GM21737 (cell line): ENCODE measurements at regions not wholly inside any gene's neighbourhood (a gene's known extent, or its start where the extent isn't known, plus 50 kb on each side); places are given as distances from the start of the nearest gene placed in this dataset.

Experiments
- ATAC-seq: cut with Tn5 transposase; IDR thresholded peaks from one replicate; pipeline ENCODE4 v1.9.1; 2021; ENCODE audit warnings: mild to moderate bottlenecking, moderate library complexity; ENCODE audit not compliant: unreplicated experiment

DNA sequence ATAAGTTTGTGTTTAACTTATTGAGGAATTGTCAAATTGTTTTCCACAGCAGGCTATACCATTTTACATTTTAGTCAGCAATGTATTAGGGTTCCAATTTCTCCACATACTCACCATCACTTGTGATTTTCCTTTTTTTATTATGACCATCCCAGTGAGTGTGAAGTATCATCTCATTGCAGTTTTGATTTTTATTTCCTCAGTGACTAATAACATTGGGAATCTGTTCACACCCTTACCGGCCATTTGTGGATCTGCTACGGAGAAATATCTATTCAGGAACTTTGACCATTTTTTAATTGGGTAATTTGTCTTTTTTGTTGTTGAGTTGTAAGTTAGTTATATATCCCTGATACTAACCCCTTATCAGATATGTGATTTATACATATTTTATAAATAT lies 54.8 kb upstream of the LMCD1 start:
- ATAC-seq = no peak

DNA sequence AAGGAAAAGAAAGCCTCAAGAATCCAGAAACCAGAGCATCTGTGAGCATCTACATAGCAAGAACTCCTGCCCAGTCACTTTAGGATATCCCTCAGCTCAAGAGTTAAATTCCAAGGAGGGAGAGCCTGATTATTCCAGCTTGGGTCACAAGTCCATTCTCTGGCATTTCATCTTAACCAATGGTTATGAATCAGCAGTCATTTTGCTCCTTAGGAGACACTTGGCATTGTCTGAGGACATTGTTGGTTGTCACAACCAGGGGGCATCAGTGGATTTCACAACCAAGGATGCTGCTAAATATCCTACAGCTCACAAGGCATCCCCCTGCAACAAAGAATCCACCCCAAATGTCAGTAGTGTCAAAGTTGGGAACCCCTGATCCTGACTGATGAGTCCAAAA lies 51.0 kb upstream of the LMCD1 start:
- no peak for ATAC-seq

DNA sequence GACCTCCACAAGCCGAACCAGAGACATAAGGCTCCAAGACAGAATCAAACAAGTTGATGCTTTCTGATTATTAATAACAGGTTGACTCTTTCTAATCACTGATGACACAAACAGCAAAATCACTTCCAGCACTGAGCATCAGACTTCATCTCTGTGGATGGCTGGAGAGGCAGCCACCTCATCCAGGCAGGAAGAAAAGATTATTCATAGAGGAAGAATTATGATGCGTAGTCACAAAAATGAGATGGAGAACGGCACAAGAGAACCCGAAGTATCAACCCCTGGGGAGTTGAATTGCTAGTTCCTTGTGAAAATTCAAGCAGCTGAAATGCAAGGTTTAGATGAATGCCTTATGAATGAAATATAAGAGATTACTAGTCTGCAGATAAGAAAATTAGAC lies 49.9 kb upstream of the LMCD1 start:
- no peak for ATAC-seq
